LNCaP clone FGC (cell line): ENCODE measurements at regions not wholly inside any gene's neighbourhood (a gene's known extent, or its start where the extent isn't known, plus 50 kb on each side); places are given as distances from the start of the nearest gene placed in this dataset.

Experiments
- DNase-seq: peaks from one replicate; pipeline ENCODE4 v3.0.0-alpha.2; 2011; ENCODE audit warnings: low read depth
- H3K4me3 ChIP-seq: 2 replicates; pipeline ENCODE4 v1.5.1; 2011; ENCODE audit warnings: mild to moderate bottlenecking, low read depth, low read length, control low read depth
- TF ChIP-seq, protein P1 (sequence below): IDR thresholded peaks from 2 replicates; pipeline ENCODE4 v1.5.1; 2012; ENCODE audit warnings: mild to moderate bottlenecking; ENCODE audit not compliant: control insufficient read depth, insufficient read depth; ENCODE audit errors: extremely low read depth

DNA sequence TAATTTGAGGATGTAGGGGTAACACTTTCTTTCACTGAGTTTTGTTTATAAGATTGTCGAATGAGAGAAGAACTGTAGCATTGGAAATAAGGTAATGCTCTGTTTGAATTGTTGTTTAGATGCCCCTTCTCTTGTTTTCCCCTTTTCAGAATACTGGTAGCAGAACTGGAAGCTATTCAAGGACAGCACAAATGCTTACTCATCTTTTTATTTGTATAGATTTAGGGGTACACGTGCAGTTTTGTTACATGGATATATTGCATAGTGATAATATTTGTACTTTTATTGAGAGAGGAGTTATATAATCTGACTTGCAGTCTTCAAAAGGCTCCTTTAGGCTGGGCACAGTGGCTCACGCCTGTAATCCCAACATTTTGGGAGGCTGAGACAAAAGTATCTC, 145.4 kb upstream of the HAND2 start:
- H3K4me3 ChIP-seq = no peak overlapping the region
- no peak for DNase-seq

DNA sequence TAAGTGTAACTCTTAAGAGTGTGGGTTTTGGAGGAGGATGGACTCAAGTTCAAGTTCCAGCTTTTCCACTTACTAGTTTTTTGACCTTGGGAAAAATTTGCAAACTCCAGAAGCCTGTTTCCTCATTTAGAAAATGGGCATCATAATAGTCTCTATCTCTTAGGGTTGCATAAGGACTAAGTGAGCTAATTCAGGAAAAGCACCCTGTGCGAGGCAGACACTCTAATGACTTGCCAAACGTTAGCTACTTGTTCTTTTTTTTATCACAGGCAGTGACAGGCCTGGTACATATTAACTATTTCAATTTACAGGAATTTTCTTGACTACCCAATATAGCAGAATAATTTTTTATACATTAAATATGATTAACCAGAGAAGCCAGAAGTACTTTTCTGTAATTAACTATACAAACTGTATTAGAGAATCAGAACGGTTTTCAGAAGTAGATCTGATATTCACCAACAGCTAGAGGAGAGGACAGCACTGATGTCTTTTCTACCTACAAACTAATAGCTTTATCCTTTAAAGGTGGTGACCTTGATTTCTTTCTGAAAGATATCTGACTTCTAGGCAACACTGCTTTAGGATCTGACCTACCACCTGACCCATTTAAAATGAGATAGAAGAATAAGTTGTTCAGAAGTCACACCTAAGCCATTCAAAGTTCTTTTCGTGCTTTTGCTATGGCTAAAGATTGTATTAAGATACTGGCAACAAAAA, 139.6 kb upstream of the HAND2 start:
- H3K4me3 ChIP-seq = no peak overlapping the region
- TF ChIP-seq, protein P1, sequence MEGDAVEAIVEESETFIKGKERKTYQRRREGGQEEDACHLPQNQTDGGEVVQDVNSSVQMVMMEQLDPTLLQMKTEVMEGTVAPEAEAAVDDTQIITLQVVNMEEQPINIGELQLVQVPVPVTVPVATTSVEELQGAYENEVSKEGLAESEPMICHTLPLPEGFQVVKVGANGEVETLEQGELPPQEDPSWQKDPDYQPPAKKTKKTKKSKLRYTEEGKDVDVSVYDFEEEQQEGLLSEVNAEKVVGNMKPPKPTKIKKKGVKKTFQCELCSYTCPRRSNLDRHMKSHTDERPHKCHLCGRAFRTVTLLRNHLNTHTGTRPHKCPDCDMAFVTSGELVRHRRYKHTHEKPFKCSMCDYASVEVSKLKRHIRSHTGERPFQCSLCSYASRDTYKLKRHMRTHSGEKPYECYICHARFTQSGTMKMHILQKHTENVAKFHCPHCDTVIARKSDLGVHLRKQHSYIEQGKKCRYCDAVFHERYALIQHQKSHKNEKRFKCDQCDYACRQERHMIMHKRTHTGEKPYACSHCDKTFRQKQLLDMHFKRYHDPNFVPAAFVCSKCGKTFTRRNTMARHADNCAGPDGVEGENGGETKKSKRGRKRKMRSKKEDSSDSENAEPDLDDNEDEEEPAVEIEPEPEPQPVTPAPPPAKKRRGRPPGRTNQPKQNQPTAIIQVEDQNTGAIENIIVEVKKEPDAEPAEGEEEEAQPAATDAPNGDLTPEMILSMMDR = no peak
- no peak for DNase-seq

More for the DNA sequence above, 145.4 kb upstream of the HAND2 start:
- TF ChIP-seq, protein P1 = no peak

GRCh38 chr4:173661001-173661400, 131.0 kb upstream of the HAND2 start:
- TF ChIP-seq, protein P1 = no peak
- no peak for DNase-seq
- no peak overlapping the region for H3K4me3 ChIP-seq

GRCh38 chr4:173656898-173657297, 126.9 kb upstream of the HAND2 start:
- H3K4me3 ChIP-seq = no peak overlapping the region
- TF ChIP-seq, protein P1 = no peak
- DNase-seq = no peak

DNA sequence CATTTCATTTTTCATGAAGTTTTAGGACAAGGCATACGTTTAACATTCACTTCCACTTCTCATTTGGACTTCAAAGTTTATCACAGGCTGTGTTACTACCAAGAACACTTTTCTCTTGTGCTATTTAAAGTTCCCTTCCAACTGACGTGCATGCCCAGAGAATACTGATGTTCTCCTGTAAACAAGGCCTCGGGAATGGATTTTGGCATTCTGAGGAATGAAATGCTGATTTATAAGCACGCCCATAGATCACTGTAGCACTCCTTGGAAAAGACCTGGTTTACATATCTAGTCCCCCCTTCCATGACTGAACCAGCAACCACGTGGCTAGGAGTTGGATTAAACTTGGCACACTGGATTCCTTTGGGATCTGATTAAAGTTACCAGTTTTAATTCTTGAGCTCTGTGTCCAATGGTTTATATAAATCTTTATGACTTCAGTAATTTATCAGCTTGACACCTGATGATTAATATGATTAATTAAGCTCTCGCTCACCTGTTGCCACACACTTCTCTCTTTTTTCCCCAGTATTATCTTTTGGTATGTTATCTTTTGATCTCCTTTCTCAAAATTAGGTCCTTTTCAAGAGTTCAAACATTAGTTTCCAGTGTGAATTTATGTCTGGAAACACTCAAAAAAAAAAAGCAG, 122.4 kb upstream of the HAND2 start:
- DNase-seq = no peak
- TF ChIP-seq, protein P1 = no peak
- H3K4me3 ChIP-seq = no peak overlapping the region

GRCh38 chr4:173651651-173652282, 121.7 kb upstream of the HAND2 start:
- TF ChIP-seq, protein P1 = no peak
- no peak for DNase-seq
- H3K4me3 ChIP-seq = no peak overlapping the region
